ENCODE measurements at regions not wholly inside any gene's neighbourhood (a gene's known extent, or its start where the extent isn't known, plus 50 kb on each side); places are given as distances from the start of the nearest gene placed in this dataset.

DNA sequence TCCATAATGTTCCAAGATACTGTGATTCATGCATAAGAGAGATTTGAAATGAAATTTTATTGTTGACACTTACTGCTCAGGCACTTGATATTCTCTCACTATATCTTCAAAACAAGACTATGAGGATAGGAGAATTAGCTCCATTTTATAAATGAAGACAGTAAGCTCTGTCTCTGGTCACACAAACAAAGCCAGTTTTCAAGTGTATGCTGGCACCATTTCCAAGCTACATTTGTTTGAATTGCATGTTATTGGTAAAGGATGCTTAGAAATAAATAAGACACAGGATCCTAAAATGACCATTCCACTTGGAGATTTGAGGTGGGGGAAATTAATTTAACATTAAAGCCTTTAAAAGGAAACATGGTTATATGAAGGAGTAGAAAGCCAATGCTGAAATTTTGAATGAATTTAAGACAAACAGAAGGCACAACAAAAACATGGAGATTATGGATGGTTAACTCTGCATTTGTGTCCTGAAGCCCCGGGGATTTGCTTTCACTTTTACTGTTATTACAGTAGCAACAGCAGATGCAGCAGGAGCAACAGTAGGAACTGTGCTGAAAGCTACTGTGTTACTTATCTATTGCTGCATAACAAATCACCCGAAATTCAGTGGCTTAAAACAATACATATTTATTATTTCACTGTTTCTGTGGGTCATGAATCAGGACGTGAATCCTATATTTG, 79.7 kb upstream of the ASTN2 start:
- H3K27me3 ChIP-seq = no peaks in the 10 kb centered on the region
- peaks cover 0 to 14% (median 0%) of the 10 kb centered on the region in 10 experiments; a peak in 2 of 20 replicates for H3K4me1 ChIP-seq
- no peak overlapping the region for H3K9ac ChIP-seq
- TF ChIP-seq Cebpa-rat (IDR thresholded peaks at IDR 0.05) = no peak
- no peaks in the 10 kb centered on the region for H3K9me3 ChIP-seq (replicated peaks in 1 of 11)
- peak overlapping the region in 3 of 11 experiments; percentile 13 to 25 (median 24); a peak in 2 of 22 replicates for H3K4me2 ChIP-seq
- no peak overlapping the region for H3K4me3 ChIP-seq
- H4K20me1 ChIP-seq = no peaks in the 10 kb centered on the region
- no peaks in the 10 kb centered on the region for H3K36me3 ChIP-seq
- no peak overlapping the region for H3K27ac ChIP-seq

DNA sequence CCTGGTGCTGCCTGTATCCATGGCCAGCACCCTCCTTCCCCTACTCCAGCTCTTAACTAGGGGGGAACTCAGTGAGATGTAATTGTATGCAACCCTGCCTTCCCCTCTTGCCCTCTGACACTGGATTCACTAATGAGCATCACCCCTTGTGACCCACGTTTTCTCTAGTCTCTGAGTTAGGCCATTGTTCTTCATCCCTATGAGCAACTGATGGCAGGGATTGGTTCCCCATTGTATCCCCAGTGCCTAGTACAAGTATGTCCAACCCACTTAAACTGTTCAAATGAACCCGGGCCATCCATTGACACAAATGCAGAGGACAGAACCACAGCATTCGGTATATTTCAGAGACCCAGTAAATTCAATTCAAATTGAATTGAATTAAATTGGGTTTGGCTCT, 77.6 kb upstream of the ASTN2 start:
- Histone ChIP-seq H3K9me3 (replicated peaks in 1 of 11) (no peaks in the 10 kb centered on the region), H3K4me2 (no peak overlapping the region), H3K9ac (no peak overlapping the region), H4K20me1 (no peaks in the 10 kb centered on the region), H3K27ac (no peak overlapping the region), H3K27me3 (no peaks in the 10 kb centered on the region), H3K4me1 (peaks cover 0 to 28% (median 0%) of the 10 kb centered on the region in 10 experiments; a peak in 6 of 20 replicates), H3K36me3 (no peaks in the 10 kb centered on the region), H3K4me3 (no peak overlapping the region)
- no peak for TF ChIP-seq Cebpa-rat (IDR thresholded peaks at IDR 0.05)

DNA sequence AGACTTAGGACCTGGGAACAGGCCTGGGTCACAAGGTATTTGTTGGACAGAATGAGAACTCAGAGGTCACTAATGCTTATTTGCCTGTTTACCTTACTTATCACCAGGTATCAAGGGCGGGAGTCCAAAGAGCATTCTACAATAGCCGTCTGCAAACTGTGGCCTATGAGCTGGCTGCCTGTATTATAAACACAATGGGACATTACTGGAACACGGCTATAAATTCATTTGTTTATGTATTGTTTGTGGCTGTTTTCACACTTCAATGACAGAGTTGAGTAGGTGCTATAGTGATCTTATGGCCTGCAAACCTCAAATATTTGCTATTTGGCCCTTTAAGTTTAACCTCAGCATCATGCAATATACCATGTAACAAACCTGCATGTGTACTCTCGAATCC, 76.6 kb upstream of the ASTN2 start:
- Histone ChIP-seq H3K9ac (no peak overlapping the region), H3K4me2 (no peak overlapping the region), H3K27ac (no peak overlapping the region), H3K4me1 (peaks cover 0 to 25% (median 0%) of the 10 kb centered on the region in 10 experiments; a peak in 6 of 20 replicates), H3K36me3 (no peaks in the 10 kb centered on the region), H4K20me1 (no peaks in the 10 kb centered on the region), H3K9me3 (replicated peaks in 1 of 11) (no peaks in the 10 kb centered on the region), H3K27me3 (no peaks in the 10 kb centered on the region), H3K4me3 (no peak overlapping the region)
- no peak for TF ChIP-seq Cebpa-rat (IDR thresholded peaks at IDR 0.05)

DNA sequence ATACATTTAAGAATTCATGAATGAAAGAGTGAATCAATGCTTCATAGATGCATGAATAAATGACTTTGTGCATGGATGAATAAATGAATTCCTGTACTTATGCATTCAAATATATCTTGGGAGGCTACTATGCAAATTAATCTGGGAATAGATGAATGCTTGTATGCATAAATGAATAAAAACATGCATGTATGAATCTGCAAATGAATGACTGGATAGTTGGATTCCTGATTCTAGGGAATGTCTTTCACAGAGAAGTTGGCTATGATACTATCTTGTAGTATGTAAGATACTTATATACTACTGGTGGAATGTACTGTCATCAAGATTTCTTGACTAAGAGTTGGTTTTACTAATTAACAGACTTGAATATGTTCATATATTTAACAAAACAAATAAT, 75.3 kb upstream of the ASTN2 start:
- Histone ChIP-seq H3K36me3 (no peaks in the 10 kb centered on the region), H3K9me3 (replicated peaks in 1 of 11) (no peaks in the 10 kb centered on the region), H3K4me1 (peaks cover 0 to 38% (median 5%) of the 10 kb centered on the region in 10 experiments; a peak in 17 of 20 replicates), H4K20me1 (no peaks in the 10 kb centered on the region), H3K27me3 (no peaks in the 10 kb centered on the region), H3K4me2 (no peak overlapping the region), H3K4me3 (no peak overlapping the region), H3K27ac (no peak overlapping the region), H3K9ac (no peak overlapping the region)
- no peak for TF ChIP-seq Cebpa-rat (IDR thresholded peaks at IDR 0.05)

GRCh38 chr9:117488659-117489058, 73.8 kb upstream of the ASTN2 start:
- H3K36me3 ChIP-seq = no peaks in the 10 kb centered on the region
- no peaks in the 10 kb centered on the region for H3K9me3 ChIP-seq (replicated peaks in 1 of 11)
- H3K4me3 ChIP-seq = no peak overlapping the region
- H3K4me1 ChIP-seq = peaks cover 0 to 46% (median 9%) of the 10 kb centered on the region in 10 experiments; a peak in 17 of 20 replicates
- no peaks in the 10 kb centered on the region for H3K27me3 ChIP-seq
- no peak overlapping the region for H3K9ac ChIP-seq
- H4K20me1 ChIP-seq = no peaks in the 10 kb centered on the region
- no peak for TF ChIP-seq Cebpa-rat (IDR thresholded peaks at IDR 0.05)
- H3K4me2 ChIP-seq = peak overlapping the region in 3 of 11 experiments; percentile 49 to 68 (median 54); a peak in 5 of 22 replicates
- no peak overlapping the region for H3K27ac ChIP-seq

DNA sequence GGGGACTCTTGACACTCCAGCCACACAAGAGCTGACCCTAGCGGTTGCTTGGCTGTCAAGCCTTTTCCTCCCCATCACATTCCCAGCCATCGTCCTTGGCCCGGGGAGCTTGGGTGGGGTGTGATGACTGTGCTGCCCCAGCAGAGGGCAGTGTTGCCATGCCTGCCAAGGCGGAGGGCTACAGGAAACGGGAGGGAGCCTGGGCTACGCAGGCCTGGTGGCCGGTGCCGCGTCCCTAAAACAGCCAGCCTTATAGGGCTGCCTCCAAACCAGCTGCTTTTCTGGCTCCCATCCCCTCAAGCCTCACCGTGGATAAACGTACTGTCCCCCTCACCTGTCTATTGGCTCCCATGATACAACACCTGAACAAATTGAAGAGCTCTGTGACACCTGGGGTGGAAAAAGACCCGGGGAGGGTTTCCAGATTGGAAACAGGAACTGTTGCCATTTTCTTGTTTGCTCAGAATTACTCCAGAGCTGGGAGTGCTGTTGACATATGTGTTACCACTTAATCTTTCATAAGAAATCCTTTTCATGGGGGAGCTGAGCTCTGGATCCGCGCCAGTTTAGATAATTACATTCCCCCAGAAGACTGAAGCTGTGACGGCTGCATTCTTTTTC, 72.8 kb upstream of the ASTN2 start:
- no peaks in the 10 kb centered on the region for H3K9me3 ChIP-seq (replicated peaks in 1 of 11)
- no peak for TF ChIP-seq Cebpa-rat (IDR thresholded peaks at IDR 0.05)
- H3K27me3 ChIP-seq = no peaks in the 10 kb centered on the region
- H3K4me3 ChIP-seq = no peak overlapping the region
- H3K4me1 ChIP-seq = peaks cover 0 to 51% (median 9%) of the 10 kb centered on the region in 10 experiments; a peak in 17 of 20 replicates
- no peaks in the 10 kb centered on the region for H3K36me3 ChIP-seq
- H3K27ac ChIP-seq = peak overlapping the region in 1 of 11 experiments; percentile 10; a peak in 1 of 22 replicates
- H4K20me1 ChIP-seq = no peaks in the 10 kb centered on the region
- H3K9ac ChIP-seq = 0 out of 22 replicates have a peak overlapping the region, but pooled peaks of 1 of the 11 experiments have one; percentile 20
- H3K4me2 ChIP-seq = peak overlapping the region in 8 of 11 experiments; percentile 3 to 69 (median 42); a peak in 11 of 22 replicates

- no peaks in the 10 kb centered on the region for H3K36me3 ChIP-seq
- H3K27me3 ChIP-seq = no peaks in the 10 kb centered on the region
- no peak overlapping the region for H3K9ac ChIP-seq
- H3K4me1 ChIP-seq = peaks cover 0 to 62% (median 9%) of the 10 kb centered on the region in 10 experiments; a peak in 17 of 20 replicates
- H3K27ac ChIP-seq = no peak overlapping the region
- no peak overlapping the region for H3K4me3 ChIP-seq
- no peaks in the 10 kb centered on the region for H3K9me3 ChIP-seq (replicated peaks in 1 of 11)
- 0 out of 22 replicates have a peak overlapping the region, but pooled peaks of 1 of the 11 experiments have one; percentile 80 for H3K4me2 ChIP-seq
- no peaks in the 10 kb centered on the region for H4K20me1 ChIP-seq
- no peak for TF ChIP-seq Cebpa-rat (IDR thresholded peaks at IDR 0.05)
Measured at GRCh38 chr9:117486426-117486825, 71.6 kb upstream of the ASTN2 start.

GRCh38 chr9:117485176-117485575, 70.3 kb upstream of the ASTN2 start:
- Histone ChIP-seq H3K36me3 (no peaks in the 10 kb centered on the region), H3K9me3 (replicated peaks in 1 of 11) (no peaks in the 10 kb centered on the region), H3K4me3 (no peak overlapping the region), H3K27me3 (no peaks in the 10 kb centered on the region), H4K20me1 (no peaks in the 10 kb centered on the region), H3K27ac (peak overlapping the region in 3 of 11 experiments; percentile 28 to 54 (median 29); a peak in 4 of 22 replicates), H3K4me2 (peak overlapping the region in 10 of 11 experiments; percentile 9 to 81 (median 46); a peak in 14 of 22 replicates), H3K4me1 (peaks cover 0 to 75% (median 9%) of the 10 kb centered on the region in 10 experiments; a peak in 17 of 20 replicates), H3K9ac (no peak overlapping the region; a peak in 1 of 22 replicates)
- TF ChIP-seq Cebpa-rat (IDR thresholded peaks at IDR 0.05) = no peak

DNA sequence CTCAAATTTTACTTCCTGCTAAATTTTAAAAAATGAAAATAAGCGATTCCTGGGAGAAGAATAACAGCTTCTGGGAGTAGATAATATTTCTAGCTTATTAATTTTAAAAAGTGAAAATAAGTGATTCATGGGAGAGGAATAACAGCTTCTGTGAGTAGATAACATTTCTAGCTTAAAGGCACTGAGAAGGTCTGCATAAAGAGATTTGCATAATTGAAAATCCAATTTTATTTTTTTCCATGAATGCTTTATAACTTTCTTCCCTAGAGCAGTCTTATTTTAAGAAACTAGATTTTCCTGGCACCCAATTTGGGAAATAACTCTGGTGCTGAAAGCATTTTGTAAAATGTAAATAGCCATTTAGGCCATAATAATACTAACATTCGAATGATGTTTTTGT, 65.9 kb upstream of the ASTN2 start:
- H3K4me2 ChIP-seq = no peak overlapping the region
- H3K9me3 ChIP-seq (replicated peaks in 1 of 11) = no peaks in the 10 kb centered on the region
- no peak overlapping the region for H3K9ac ChIP-seq

More for the DNA sequence above, 65.9 kb upstream of the ASTN2 start:
- TF ChIP-seq Cebpa-rat (IDR thresholded peaks at IDR 0.05) = no peak
- no peaks in the 10 kb centered on the region for H4K20me1 ChIP-seq
- no peaks in the 10 kb centered on the region for H3K27me3 ChIP-seq
- peaks cover 0 to 78% (median 10%) of the 10 kb centered on the region in 10 experiments; a peak in 17 of 20 replicates for H3K4me1 ChIP-seq
- H3K36me3 ChIP-seq = no peaks in the 10 kb centered on the region
- no peak overlapping the region for H3K27ac ChIP-seq
- H3K4me3 ChIP-seq = no peak overlapping the region

Measured in BLaER1 treated with 17β-estradiol and CSF1 and Interleukin-3, amounts not matched to agents 10 nM and 100 nM (cell line).